Activated CD4-positive, CD25-positive, alpha-beta regulatory T cell treated with anti-CD3 and anti-CD28 coated beads, Interleukin-2, amount 50 U/mL, for 16 hours (primary cell): ENCODE measurements at regions not wholly inside any gene's neighbourhood (a gene's known extent, or its start where the extent isn't known, plus 50 kb on each side); places are given as distances from the start of the nearest gene placed in this dataset.

Experiments
- DNase-seq: peaks from one replicate; pipeline ENCODE4 v3.0.0-alpha.2; 2020; ENCODE audit warnings: low read depth, low spot score

DNA sequence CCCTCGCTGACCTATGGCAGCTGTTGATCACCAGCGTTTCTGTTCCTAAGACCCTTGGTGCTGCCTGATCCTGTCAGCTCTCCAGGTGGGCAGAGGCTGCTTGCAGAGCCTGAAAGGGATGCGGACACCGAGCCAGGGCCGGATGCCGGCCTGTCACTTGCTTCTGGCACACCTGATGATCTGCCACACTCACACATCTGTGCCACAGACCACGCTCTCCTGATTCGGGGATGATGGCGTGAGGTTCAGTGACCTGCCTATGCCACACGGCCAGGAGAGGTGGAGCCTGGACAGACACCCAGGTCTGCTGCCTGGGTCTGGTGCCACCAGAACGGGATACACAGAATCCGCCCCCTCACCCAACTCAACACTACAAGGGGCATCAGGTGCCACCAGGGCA is 129.4 kb upstream of the GLI2 start:
- no peak for DNase-seq

DNA sequence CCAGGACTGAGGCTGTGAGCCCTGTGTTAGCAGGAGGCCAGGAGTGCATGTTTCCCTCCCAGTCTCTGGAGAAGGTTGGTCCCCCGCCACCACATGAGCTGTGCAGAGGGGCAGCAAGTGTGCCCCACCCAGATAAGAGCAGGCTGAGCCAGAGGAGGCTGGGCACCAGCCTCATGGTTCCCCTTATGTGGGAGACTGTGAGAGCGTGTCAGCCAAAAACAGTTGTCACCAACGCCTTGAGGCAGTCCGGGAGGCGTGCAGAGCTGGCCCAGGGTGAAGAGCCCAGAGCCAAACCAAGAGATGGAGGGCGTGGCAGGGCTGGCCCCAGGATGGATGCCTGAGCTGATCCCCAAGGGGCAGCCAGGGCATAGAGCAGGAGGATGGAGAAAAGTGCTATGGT is 128.7 kb upstream of the GLI2 start:
- DNase-seq: no peak

DNA sequence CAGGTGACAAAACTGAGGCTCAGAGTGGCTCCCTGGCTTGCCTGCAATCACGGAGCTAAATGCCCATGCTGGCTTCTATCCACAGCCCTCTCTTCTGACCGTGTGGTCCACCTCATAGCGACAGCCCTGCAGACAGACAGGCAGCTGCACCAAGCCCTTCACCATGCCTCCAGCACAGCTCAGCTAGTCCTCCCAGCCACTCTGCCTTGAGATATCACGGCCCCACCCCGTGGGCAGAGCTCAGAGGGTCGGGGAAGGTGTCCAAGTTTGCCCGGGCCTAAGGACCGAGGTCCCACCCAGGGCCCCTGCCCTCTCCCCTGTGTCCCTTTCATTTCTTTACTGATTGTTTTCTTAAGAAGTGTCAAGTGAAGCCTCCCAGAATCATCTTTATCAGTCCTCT is 128.2 kb upstream of the GLI2 start:
- DNase-seq: no peak

DNA sequence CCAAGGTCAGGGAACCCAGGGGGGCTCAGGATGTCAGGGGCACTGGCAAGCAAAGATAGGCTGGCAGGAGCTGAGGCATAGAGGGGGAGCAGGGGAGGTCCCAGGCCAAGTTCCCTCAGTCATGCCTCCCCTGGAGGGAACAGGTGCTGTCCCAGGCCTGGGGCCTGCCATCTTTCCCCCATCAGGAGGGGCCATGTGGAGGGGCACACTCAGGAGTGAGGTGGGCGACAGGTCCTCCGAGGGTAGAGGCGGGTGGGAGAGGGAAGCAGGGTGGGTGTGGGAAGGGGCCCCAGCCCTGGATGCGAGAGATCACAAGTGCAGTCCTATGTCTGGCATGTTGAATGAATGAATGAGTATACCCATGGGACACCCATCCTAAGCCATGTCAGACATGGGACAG is 127.7 kb upstream of the GLI2 start:
- DNase-seq: no peak

DNA sequence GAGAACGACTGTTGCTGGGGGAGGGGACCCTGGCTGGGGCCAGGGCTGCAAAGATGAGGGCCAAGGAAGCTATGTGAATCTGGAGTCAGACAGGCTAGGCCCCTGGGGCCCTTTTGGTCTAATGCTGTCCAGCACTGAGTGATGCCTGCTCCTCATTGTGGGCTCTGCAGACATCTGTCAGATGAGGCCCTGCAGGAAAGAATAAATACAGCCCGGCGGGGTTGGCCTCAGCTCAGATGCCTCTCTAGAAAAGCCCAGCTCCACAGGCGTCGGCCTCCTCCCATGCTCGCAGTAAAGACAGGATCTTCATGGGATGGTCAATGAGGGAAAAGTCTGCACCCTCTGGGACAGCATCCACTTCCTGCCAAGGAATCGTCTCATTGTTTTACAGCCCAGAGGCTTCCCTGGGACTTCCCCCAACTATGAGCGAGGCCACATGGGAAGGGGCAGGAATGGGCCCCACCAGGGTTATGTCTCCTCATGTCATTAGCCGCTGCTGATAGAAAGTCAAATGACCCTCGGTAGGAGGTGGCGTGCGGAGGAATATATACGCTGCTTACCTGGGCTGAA is 125.8 kb upstream of the GLI2 start:
- no peak for DNase-seq

DNA sequence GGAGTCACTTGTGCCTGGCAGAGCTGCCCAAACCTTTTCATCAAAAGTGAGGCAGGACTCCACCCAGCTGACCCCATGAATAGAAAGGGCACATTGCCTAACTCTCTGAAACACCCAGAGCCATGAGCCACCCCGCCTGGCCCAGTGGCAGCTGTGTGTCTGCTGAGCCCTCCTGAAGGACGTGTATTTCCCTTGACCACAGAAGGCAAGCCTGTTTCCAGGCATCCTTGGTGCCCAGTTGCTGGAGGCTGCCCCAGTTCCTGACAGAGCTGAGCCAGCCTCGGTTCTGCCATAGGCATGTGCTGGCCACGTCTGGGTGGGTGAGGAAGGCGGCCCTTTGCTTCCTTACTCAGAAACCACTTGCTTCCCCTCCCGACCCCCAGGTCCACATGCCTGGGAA is 124.7 kb upstream of the GLI2 start:
- no peak for DNase-seq

DNA sequence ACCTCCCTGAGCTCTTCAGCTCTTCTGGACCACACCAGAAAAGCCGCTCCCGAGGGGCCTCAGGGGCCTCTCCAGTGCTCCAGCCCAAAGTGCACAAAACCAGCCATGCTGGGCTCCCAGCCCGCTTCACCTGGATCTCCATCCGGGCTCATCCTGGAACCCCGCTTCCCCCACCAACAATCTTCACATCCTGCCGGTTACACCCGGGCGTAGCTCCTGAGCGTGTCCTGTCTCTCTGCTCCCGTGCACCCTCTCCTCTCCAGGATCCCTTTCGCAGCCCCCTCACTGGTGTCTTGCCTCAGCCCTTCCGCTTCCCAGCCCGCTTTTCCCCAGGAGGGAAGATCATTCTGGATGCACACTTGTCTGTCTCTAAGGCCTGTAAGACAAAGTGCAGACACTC is 123.7 kb upstream of the GLI2 start:
- DNase-seq: no peak

DNA sequence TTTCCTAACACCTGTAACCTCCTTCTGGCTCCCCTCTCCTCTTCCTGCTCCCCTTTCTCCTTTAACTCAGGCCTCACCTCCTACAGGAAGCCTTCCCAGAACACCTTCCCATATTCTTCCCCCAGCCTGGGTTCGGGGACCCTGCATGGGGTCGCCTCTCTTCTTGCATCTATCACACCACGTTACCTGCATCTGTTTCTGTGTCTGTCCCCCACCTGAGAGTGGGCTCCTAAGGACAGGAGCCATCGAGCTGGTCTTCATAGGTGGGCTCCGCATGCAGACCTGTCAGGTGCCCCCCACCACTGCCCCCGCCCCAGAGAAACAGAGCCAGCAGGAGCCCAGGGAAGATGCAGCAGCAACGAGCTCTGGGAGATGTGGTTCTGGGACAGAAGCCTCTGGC is 123.2 kb upstream of the GLI2 start:
- no peak for DNase-seq

DNA sequence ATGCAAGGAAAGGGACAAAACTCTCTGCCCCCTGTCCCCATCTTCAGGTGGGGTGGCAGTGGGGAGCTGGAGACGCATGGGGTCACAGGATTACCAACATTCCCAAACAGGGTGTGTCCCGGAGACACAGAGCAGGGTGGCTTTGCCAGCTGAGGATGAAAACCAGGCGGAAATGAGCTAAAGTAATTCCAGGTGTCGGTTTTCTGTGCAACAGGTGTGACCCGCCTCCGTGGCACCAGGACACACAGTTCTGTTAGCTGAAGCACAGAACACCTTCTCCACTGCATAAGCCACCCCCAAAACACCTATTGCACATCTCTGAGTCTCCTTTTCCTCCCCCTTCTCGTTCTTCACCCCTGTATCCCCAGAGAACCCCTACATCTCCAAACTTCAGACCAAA is 122.7 kb upstream of the GLI2 start:
- no peak for DNase-seq

DNA sequence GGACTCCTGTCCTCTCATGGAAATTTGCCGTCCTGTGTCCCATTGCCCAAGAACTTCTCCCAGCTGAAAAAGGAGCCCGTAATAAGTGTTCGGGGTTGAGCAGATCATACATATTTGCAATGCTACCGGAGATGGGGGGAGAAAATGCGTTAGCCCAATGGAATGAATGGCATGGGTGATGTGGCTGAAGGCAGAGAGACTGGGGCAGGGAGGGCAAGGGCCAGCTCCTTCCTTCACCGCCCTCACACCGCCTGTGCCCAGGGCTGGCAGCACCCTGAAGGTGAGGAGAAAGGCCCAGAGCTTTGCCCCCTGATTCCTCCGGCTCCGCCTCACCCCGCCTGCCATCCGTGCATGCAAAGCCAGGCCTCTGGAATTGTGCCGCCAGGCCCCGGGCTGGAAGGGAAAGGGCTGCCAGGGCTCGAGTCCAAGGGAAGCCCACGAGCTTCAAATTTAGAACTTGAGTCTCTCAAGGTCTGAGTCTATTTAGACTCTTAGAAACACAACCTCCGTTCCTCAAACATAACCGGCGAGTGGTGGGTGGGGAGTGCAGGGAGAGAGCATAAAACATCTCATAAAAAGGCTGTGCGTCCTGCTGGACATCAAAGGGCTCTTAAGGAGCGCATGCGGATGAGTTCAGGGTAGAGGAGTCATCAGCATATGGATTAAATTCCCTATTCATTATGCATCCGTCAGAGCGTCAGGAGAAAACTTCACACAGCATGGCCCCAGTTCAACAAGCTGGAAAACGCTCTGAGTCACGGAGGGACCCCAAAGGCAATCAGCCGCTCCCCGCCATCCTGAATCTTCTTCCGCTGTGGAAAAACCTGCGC is 121.7 kb upstream of the GLI2 start:
- DNase-seq: no peak

DNA sequence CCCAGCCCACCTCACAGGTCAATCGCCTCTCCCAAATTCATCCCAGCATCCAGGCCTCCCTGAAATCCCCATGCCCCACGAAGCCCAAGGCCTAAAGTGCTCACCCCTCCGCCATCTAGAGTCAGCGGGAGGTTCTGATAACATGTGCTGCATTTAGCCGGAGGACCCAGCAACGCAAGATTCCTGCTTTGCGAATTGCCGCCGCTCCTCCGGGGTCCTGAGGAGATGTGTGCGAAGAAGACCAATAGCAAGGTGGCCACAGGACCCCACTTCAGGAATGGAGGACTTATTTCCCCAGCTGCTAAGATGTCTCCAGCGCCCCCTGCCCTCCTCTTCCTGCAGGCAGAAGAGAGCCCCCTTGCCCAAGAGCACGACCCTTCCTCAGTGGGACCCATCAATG is 120.8 kb upstream of the GLI2 start:
- no peak for DNase-seq

DNA sequence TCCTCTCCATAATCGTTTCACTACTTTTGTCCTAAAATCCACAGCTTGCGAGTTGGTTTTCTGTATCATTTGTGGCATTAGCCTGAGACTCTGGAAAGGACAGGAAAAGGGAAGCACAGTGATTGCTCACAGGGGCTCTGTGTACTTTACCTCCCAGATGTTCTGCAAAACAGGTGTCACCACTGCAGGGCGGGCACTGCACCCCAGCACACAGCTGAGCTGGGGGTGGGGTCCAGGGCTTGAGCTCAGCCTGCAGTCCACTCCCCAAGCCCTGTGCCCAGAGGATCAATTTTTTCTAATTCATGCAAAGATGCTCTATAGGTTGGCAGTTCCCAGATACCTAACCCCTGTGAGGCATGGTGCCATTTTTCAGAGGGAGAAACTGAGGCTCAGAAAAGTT is 119.4 kb upstream of the GLI2 start:
- no peak for DNase-seq

DNA sequence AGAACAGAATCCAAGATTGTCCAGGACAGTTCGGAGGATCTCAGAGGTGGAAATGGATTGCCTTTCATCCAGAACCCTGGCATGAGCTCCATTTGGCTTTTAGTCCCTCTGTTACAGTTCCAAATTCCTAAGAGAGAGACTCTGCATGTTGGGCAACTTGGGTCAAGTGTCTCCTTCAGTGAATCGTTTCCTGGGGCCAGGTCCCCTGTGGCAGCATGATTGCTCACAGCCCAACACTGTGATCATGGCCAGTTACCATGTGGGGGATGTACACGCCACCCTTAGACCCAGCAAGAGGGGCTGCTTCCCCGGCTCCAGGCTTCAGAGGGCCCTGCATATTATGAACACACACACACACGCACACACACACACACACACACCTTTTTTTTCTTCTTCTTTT is 118.6 kb upstream of the GLI2 start:
- no peak for DNase-seq

DNA sequence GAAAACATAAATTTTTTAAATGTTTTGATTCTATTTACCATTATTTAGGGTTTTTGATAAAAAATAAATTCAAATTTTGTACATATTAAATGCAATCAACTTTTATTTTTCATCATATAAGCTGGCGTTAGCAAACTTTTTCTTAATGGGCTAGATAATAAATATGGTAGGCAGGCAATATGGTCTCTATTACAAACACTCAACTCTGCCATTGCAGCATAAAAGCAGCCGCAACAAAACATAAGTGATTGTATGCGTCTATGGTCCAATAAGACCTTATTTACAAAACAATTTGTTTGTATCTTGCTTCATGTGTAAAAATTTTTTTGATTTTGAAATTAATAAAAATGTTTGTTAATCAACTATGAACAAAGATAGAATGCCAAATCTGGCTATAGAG is 116.8 kb upstream of the GLI2 start:
- no peak for DNase-seq

DNA sequence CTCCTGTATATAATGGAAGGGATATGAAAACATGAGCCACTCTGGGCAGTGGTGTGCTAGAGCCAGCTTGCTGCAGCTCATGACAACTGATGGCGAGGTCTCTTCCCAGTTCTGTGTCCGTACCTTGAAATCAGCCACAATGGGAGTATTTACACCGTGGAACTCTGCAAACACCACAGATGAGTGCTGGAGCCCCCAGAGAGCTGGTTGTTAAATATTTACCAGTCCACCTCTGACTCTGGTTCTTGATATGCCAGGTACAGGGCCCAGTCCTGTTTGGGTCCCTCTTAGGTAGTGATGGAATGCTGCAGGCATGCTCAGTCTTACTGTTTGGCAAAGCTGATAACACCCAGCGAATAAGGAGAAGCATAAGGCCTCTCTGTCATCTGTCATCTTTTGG is 116.1 kb upstream of the GLI2 start:
- DNase-seq: no peak

DNA sequence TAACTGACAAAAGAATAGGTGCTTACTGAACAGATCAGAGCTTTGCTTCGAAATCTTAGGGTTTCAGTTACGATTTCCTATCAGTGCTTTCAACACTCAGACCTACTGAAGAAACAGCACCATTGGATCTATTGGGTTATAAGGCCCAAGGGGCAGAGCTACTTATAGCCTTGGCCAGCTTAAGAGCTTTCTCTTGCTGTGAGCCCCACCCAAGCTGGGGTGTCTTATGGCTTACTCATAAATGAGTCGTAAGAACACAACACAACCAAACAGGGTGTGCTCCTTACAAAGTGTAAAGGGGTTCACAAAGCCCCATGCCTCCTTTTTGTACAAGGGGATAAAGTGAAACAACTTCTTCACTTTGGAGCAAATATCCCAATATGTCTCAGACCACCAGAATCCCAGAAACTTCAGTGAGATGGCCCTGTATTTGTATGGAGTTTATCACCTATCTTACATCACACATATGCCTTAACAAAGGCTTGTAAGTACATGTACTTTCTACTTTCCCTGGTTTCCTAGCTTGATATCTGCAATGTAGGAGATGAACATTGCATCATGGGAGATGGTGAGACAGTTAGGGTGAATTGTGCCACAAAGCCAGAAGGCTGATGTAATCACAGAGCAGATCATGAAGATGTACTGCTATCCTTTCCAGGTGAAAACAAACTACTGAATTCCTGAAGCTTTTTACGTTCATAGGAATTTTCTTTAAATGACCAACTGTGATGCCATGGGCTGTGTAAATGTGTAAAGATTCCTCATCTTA is 115.5 kb upstream of the GLI2 start:
- DNase-seq: no peak

DNA sequence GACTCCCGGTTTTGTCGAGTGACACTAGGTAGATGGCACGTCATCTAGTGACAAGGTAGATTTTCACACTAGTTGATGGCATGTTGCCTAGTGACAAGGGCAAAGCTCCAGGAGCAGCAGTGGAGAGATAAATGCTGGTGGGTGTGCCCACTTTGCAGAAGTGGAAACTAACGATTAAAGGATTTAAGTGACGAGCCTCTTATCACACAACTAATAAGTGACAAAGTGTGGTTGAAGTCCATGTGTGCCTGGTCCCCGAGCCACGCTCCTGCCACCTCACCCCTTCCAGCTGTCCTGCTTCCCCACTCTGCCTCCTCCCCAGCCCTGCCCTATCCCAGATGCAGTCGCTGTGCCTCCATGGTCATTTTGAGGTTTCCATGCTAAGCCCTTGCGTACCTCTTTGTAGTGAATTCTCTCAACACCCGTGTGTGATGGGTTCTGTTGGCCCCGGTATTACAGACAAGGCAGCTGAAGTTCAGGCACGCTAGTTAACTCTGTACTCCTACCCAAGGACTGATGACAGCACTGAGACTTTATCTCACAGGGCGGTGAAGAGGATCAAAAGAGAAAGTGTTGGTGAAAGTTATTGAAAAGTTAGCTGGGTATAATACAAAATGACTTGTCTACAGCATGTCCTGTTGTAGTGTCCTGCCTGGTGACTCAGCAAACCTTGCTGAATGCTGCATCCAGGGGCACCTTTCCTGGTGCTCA is 113.4 kb upstream of the GLI2 start:
- DNase-seq: no peak

DNA sequence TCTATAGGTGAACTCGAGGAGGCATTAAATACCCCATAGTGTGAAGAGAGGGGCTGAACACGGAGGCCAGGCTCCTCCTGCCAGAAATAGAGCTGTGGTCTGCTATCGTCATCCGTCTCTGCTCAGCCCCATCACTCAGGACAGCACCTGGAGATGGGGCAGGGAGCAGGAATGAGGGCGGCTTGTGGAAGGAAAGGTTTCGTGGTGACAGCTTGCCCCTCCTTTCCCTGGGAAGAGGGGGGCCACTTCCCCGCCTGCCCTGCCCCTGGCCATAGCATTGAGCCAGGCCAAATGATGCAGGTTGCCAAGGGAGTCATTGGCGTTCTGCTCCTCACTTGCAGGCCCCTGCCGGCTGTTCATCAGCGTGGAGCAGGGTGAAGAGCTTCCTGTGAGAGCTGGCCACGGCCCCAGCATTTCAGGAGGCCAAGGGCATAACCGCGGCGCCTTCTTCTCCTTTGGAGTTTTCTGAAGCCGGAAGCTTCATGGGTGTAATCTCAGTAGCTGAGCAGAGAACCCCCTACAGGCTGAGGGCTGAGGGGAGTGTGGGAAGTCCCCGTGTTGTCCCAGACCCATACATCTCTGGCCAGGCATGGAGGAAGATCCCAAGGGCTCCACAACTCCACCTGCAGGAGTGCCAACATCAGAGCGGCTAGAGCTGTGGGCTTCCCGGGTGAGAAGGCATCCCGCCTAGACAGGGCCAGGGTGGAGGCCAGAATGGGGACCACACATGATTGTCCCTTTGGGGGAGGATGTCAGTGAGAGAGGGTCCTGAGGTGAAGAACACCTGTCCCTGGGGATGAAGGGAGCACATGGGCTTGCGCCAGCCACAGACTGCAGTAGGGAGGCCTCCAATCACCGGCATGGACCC is 112.5 kb upstream of the GLI2 start:
- no peak for DNase-seq

DNA sequence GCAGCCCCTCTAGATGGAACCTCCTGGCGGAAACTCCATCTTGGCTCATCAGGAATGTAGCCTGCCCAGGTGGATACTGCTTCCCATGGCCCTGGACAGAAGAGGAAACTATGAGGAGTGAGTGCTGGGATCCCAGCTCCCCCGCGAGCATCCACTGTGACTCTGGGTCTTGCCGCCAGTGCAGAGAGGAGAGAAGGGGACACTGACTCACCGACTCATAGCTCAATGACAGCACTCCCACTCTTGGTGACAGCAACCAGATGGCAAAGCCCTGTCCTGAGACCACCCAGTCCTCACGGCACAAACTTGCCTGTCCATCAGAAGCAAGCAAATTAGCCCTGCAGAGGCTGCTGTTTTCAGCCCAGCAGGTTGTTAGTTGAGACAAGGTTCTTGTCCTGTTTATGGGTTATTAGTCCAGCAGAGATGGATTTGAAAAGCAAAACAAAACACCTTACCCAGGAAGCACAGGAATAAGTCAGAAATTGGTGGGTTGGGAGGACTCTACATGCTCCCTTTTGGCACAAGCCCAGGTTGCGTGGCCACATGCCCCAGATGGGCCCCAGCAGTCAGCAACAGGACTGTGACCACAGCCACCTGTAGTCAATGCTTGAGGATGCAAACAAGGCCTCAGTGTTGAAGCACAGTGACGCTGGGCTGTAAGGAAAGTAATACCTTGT is 111.5 kb upstream of the GLI2 start:
- no peak for DNase-seq

DNA sequence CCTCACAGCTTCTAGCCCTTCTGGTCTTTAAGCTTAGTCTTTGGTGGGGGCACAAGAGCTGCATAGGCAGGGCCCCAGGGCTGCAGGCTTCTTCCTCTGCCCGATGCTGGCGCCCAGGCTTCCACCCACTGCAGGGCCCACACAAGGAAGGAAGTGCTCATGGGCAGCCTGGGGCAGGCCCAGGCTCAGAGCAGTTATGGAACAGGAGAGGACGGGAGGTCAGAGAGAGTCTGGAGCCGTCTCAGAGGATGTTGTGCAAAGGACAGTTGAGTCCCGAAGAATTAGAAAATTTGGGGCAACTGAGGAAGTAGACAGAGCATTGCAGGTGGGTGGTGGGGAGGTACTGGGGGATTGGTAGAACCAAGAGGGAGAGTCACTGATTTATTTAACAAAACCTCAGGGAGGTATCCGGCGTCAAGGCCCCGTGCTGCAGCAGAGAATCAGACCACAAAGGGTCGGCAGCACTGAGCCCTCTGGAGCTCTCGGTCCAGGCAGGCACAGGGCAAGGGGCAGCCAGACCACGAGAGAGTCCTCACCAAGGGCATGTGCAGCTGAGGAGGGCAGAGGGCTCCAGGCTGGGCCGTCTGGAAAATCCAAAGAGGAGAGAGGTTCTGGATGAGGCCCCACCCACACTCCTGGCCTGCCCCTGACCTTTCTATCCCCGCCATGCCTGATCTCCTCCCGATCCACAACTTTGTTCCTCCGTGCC is 110.8 kb upstream of the GLI2 start:
- no peak for DNase-seq
